Dermis microvascular lymphatic vessel endothelial cell (primary cell): ENCODE measurements at regions not wholly inside any gene's neighbourhood (a gene's known extent, or its start where the extent isn't known, plus 50 kb on each side); places are given as distances from the start of the nearest gene placed in this dataset.

ENCODE experiments used
- DNase-seq, 2 donors: peaks; one replicate each; pipeline versions ENCODE4 v3.0.0 to v3.0.0-alpha.2; 2010; ENCODE audit warnings: low read depth in 2 of 2

- no peak for DNase-seq
Observed at GRCh38 chr14:28407996-28408395, 358.6 kb upstream of the FOXG1 start.

- no peak for DNase-seq
Observed at GRCh38 chr14:28412077-28412476, 354.5 kb upstream of the FOXG1 start.

- DNase-seq = no peak
Observed at GRCh38 chr14:28426960-28427359, 339.6 kb upstream of the FOXG1 start.

GRCh38 chr14:28436821-28437220 lies 329.8 kb upstream of the FOXG1 start:
- DNase-seq = no peak

- DNase-seq = no peak
Observed at GRCh38 chr14:28461389-28461788, 305.2 kb upstream of the FOXG1 start.

- DNase-seq = no peak
Observed at GRCh38 chr14:28467611-28468010, 299.0 kb upstream of the FOXG1 start.

- DNase-seq = no peak
Observed at GRCh38 chr14:28468191-28469151, 298.1 kb upstream of the FOXG1 start.

GRCh38 chr14:28482251-28483040 lies 284.1 kb upstream of the FOXG1 start:
- no peak for DNase-seq

- no peak for DNase-seq
Observed at GRCh38 chr14:28483506-28483905, 283.1 kb upstream of the FOXG1 start.

GRCh38 chr14:28488684-28489083 lies 277.9 kb upstream of the FOXG1 start:
- no peak for DNase-seq

GRCh38 chr14:28493516-28493915 lies 273.1 kb upstream of the FOXG1 start:
- no peak for DNase-seq

GRCh38 chr14:28494196-28494595 lies 272.4 kb upstream of the FOXG1 start:
- no peak for DNase-seq

- DNase-seq = no peak
Observed at GRCh38 chr14:28496364-28496763, 270.2 kb upstream of the FOXG1 start.

GRCh38 chr14:28502517-28502916 lies 264.1 kb upstream of the FOXG1 start:
- DNase-seq = no peak

- no peak for DNase-seq
Observed at GRCh38 chr14:28515571-28515970, 251.0 kb upstream of the FOXG1 start.

- DNase-seq = no peak
Observed at GRCh38 chr14:28536889-28537288, 229.7 kb upstream of the FOXG1 start.

- DNase-seq = no peak
Observed at GRCh38 chr14:28542040-28542439, 224.5 kb upstream of the FOXG1 start.

- no peak for DNase-seq
Observed at GRCh38 chr14:28565345-28565744, 201.2 kb upstream of the FOXG1 start.

- DNase-seq = no peak
Observed at GRCh38 chr14:28570391-28570790, 196.2 kb upstream of the FOXG1 start.

GRCh38 chr14:28571636-28572035 lies 195.0 kb upstream of the FOXG1 start:
- no peak for DNase-seq

- DNase-seq = no peak
Observed at GRCh38 chr14:28576523-28576922, 190.1 kb upstream of the FOXG1 start.

GRCh38 chr14:28577187-28577586 lies 189.4 kb upstream of the FOXG1 start:
- DNase-seq = no peak

- DNase-seq = no peak
Observed at GRCh38 chr14:28577711-28578131, 188.9 kb upstream of the FOXG1 start.
